ENCODE measurements at regions not wholly inside any gene's neighbourhood (a gene's known extent, or its start where the extent isn't known, plus 50 kb on each side); places are given as distances from the start of the nearest gene placed in this dataset.

DNA sequence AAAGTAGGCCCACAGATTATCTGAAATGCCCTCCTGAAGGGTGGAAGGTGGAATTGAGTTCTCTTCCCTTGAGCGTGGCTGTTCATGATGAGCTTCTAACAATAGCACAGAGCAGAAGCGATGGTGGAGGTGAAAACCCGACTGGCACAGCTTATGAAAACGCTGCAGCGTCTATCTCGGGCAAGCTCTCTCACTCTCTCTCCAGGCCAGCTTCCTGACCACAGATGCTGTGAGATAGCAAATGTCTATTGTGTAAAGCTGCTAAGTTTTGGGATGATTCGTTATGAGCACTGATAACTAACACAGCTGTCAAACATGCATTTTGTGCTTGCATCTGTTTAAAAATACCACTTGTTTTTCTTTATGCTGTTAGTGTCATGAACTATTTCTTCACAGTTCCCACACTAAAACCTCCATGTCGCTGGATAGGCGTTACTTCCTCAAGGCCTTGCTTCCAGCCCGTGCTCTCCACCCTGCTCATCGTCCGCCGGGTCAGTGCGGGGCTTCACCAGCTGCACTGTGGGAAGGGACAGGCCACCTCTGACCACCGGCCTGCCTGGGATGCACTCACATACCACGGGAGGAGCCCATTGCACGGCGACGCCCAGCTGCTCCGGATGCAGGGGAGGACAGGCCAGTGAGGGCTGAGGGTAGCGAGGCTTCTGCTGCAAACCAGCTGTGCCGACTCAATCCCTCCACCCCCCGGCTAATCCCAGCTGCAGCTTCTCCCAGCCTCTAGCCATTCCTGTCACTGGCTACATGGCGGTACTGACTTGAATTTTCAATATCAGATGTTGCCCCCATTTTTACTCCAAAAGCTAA lies 60.0 kb upstream of the OTOS start:
- TF ChIP-seq ELF4 (IDR thresholded peaks at IDR 0.05) (no peak), FOXM1 (IDR thresholded peaks at IDR 0.05; ENCODE audit: borderline replicate concordance) (no peak), SP1 (IDR thresholded peaks at IDR 0.05) (no peak)
